Tibial nerve (tissue), 4 donors: ENCODE measurements at regions not wholly inside any gene's neighbourhood (a gene's known extent, or its start where the extent isn't known, plus 50 kb on each side); places are given as distances from the start of the nearest gene placed in this dataset.

ENCODE experiments used
- DNase-seq, 2 donors: peaks; one replicate each; pipeline ENCODE4 v3.0.0-alpha.2; 2019; ENCODE audit warnings: low spot score in 2 of 2
- H3K27ac ChIP-seq, 4 donors: fragments of 200-600 bp; sonication (generic) in 3 of 4; one replicate each; pipeline ENCODE4 v1.5.1; 2017 to 2019; ENCODE audit warnings: mild to moderate bottlenecking in 1 of 4
- H3K27me3 ChIP-seq, 2 donors: fragments of 200-600 bp; sonication (generic) in 1 of 2; one replicate each; pipeline versions ENCODE4 v1.5.1 to v1.6.0; 2017 to 2019
- H3K36me3 ChIP-seq, 3 donors: fragments of 200-600 bp; sonication (generic); one replicate each; pipeline ENCODE4 v1.5.1; 2018 to 2019
- H3K4me1 ChIP-seq, 4 donors: fragments of 200-600 bp; sonication (generic) in 3 of 4; one replicate each; pipeline ENCODE4 v1.5.1; 2017 to 2019
- H3K4me3 ChIP-seq, 4 donors: fragments of 200-600 bp; sonication (generic) in 3 of 4; one replicate each; pipeline ENCODE4 v1.5.1; 2017 to 2019; ENCODE audit warnings: mild to moderate bottlenecking in 1 of 4, moderate library complexity in 1 of 4
- H3K9me3 ChIP-seq, 4 donors: fragments of 200-600 bp; sonication (generic) in 3 of 4; one replicate each; pipeline ENCODE4 v1.5.1; 2017 to 2019
- EP300 ChIP-seq, 2 donors: sonication (generic); formaldehyde crosslinking; IDR thresholded peaks; one replicate each; pipeline ENCODE4 v1.6.1; 2017; ENCODE audit warnings: antibody characterized with exemption in 2 of 2, mild to moderate bottlenecking in 1 of 2
- POLR2A ChIP-seq, 2 donors: fragments of 450-650 bp; IDR thresholded peaks; one replicate each; pipeline ENCODE4 v1.6.1; 2017; ENCODE audit warnings: antibody characterized with exemption in 2 of 2, mild to moderate bottlenecking in 2 of 2, moderate library complexity in 2 of 2
- WGBS, 2 donors: methylation state at CpG; one replicate each; pipeline ENCODE4 v1.1.5; 2018; 5-methylcytosine and 5-hydroxymethylcytosine counted together
- TF ChIP-seq, protein P1 (sequence below), 5 experiments: fragments of 200-600 bp in 3 of 5; fragments of 450-650 bp in 2 of 5; sonication (generic) in 3 of 5; IDR thresholded peaks; one replicate each; pipeline ENCODE4 v1.5.1; 2016 to 2019; ENCODE audit warnings: antibody characterized with exemption in 5 of 5, mild to moderate bottlenecking in 3 of 5, moderate library complexity in 2 of 5

DNA sequence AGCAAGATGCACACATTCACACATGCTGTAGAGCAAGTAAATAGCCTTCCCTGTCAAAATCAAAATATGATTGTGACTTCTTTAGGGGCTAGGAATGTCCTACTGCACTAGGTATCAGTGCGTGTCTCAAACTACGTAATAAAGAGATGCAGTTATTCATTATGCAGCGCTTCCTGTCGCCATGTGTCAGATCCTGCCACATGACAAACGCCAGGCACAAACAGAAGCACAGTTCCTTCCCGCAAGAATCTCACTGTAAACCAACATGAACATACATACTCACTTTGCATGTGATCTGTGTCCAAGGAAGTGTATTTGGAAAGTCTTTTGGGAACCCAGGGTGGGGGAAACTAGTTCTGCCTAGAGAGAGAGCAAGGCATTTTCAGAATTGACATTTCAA, 599.9 kb downstream of the RNF144A start:
- Histone ChIP-seq H3K27ac (no peak overlapping the region), H3K4me1 (no peaks in the 10 kb centered on the region), H3K4me3 (no peak overlapping the region), H3K27me3 (no peaks in the 10 kb centered on the region), H3K9me3 (no peaks in the 10 kb centered on the region), H3K36me3 (no peaks in the 10 kb centered on the region)
- DNase-seq, result no peak
- WGBS, 2 donors, result 77 to 79% methylated on average over 6 of the region's 6 CpGs
- TF ChIP-seq, protein P1, sequence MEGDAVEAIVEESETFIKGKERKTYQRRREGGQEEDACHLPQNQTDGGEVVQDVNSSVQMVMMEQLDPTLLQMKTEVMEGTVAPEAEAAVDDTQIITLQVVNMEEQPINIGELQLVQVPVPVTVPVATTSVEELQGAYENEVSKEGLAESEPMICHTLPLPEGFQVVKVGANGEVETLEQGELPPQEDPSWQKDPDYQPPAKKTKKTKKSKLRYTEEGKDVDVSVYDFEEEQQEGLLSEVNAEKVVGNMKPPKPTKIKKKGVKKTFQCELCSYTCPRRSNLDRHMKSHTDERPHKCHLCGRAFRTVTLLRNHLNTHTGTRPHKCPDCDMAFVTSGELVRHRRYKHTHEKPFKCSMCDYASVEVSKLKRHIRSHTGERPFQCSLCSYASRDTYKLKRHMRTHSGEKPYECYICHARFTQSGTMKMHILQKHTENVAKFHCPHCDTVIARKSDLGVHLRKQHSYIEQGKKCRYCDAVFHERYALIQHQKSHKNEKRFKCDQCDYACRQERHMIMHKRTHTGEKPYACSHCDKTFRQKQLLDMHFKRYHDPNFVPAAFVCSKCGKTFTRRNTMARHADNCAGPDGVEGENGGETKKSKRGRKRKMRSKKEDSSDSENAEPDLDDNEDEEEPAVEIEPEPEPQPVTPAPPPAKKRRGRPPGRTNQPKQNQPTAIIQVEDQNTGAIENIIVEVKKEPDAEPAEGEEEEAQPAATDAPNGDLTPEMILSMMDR (IDR thresholded peaks at IDR 0.05), result no peak
- TF ChIP-seq EP300 (IDR thresholded peaks at IDR 0.05), result no peak
- TF ChIP-seq POLR2A (IDR thresholded peaks at IDR 0.05), result no peak

DNA sequence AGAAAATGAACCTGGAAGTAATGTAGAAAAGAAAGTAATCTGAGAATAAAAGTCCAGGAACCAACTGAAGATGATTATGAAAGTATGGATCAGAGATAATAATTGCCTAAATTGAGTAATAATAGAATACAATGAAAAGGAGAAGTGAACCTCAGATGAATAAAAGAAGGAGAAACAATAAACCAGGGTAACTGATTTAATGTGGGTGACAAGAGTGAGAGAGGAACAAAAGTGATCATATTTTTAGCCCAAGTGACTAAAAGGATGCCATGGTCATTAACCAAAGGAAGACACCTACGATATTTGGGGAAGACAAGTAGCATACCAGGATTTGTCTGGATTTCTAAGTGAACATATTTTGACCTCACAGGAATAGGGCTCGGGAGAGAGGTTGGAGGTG, 600.6 kb downstream of the RNF144A start:
- Histone ChIP-seq H3K4me1 (no peaks in the 10 kb centered on the region), H3K36me3 (no peaks in the 10 kb centered on the region), H3K9me3 (no peaks in the 10 kb centered on the region), H3K27ac (no peak overlapping the region), H3K27me3 (no peaks in the 10 kb centered on the region), H3K4me3 (no peak overlapping the region)
- 72 to 84% methylated on average over 2 of the region's 2 CpGs for WGBS, 2 donors
- TF ChIP-seq, protein P1 (IDR thresholded peaks at IDR 0.05), result no peak
- TF ChIP-seq POLR2A (IDR thresholded peaks at IDR 0.05), result no peak
- TF ChIP-seq EP300 (IDR thresholded peaks at IDR 0.05), result no peak
- no peak for DNase-seq

DNA sequence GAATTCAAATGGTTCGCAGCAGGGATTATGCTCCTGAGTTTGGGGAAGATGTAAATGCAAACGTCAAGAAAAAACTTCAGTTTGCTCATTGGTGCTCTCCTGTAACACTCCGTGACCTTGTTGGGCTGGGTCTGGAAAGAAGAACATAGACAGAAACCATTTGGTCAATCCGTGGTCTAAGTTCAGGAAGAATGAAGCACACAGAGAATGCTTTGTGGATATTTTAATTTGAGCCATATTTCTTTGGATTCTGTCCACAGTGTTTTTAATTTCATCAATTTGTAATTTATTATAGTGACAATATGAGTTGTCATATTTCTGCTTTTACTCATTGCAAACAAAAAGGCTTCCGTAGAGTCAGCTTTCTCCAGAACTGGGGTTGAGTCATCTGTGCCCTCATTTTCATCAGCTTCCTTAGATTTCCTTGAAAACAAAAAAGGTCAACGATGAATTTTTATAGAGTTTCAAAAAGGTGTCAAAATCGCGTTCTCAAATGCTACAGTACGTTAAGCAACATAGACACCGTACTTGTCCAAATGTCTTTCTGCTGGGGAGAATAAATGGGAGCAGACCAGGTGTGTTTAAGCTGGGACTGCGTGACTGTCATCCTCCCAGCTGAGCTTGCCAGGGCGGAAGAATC, 606.4 kb downstream of the RNF144A start:
- Histone ChIP-seq H3K9me3 (no peaks in the 10 kb centered on the region), H3K27ac (no peak overlapping the region), H3K4me3 (no peak overlapping the region), H3K4me1 (no peaks in the 10 kb centered on the region), H3K36me3 (no peaks in the 10 kb centered on the region), H3K27me3 (no peaks in the 10 kb centered on the region)
- no peak for DNase-seq
- TF ChIP-seq EP300 (IDR thresholded peaks at IDR 0.05), result no peak
- TF ChIP-seq, protein P1 (IDR thresholded peaks at IDR 0.05), result no peak
- TF ChIP-seq POLR2A (IDR thresholded peaks at IDR 0.05), result no peak
- 72 to 75% methylated on average over 12 of the region's 12 CpGs for WGBS, 2 donors

DNA sequence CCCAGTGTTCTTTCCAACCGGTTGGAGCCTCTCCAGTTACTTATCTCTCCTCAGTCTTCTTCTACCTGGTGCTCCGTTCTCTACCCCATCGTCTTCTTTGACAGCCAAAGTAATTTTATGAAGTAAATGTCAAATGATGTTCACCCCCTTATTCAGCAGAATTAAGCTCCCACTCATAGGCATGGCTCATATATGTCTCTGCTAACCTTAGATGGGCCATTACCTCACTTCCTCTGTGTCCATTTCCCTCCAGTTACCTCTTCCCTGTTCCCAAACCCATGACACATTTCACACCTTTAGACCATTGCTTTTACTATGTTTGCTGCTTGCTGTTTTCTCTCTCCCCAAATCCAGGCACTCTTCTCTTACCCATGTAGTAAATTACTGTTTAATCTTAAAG, 607.0 kb downstream of the RNF144A start:
- WGBS, 2 donors, result 67 to 79% methylated on average over 3 of the region's 3 CpGs
- Histone ChIP-seq H3K27me3 (no peaks in the 10 kb centered on the region), H3K4me3 (no peak overlapping the region), H3K36me3 (no peaks in the 10 kb centered on the region), H3K27ac (no peak overlapping the region), H3K9me3 (no peaks in the 10 kb centered on the region), H3K4me1 (no peaks in the 10 kb centered on the region)
- TF ChIP-seq POLR2A (IDR thresholded peaks at IDR 0.05) (no peak), EP300 (IDR thresholded peaks at IDR 0.05) (no peak)
- TF ChIP-seq, protein P1 (IDR thresholded peaks at IDR 0.05), result no peak
- DNase-seq, result no peak

DNA sequence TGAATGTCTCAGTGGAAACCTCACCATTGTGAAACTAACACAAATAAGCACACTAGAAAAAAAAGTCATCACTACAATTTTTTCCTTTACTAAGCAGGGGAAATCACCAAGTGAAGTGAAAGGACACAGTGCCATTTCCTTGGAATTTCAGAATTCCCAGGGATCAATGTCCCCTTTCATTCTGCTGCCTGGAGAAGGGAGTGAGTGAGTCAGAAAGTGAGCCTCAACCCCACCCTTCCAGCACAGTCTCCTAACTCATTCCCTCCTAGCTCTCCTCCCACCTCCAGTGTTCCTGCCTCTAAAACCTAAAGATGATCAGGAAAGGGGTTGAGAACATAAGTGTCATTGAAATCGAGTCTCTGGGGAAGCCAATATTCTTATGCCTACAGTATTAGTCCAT, 608.5 kb downstream of the RNF144A start:
- TF ChIP-seq POLR2A (IDR thresholded peaks at IDR 0.05) (no peak), EP300 (IDR thresholded peaks at IDR 0.05) (no peak)
- TF ChIP-seq, protein P1 (IDR thresholded peaks at IDR 0.05), result no peak
- Histone ChIP-seq H3K27ac (no peak overlapping the region), H3K36me3 (no peaks in the 10 kb centered on the region), H3K4me1 (no peaks in the 10 kb centered on the region), H3K27me3 (no peaks in the 10 kb centered on the region), H3K9me3 (peaks cover 0 to 11% (median 0%) of the 10 kb centered on the region in 4 donors), H3K4me3 (no peak overlapping the region)
- 70 to 85% methylated on average over 1 of the region's 1 CpG for WGBS, 2 donors
- DNase-seq, result no peak
